ENCODE measurements at regions not wholly inside any gene's neighbourhood (a gene's known extent, or its start where the extent isn't known, plus 50 kb on each side); places are given as distances from the start of the nearest gene placed in this dataset.

- TF ChIP-seq CTCF (IDR thresholded peaks at IDR 0.05) (no peak), POLR2A (IDR thresholded peaks at IDR 0.05) (no peak), EP300 (IDR thresholded peaks at IDR 0.05) (no peak)
Observed at GRCh38 chr6:145091586-145092142, 643.7 kb downstream of the EPM2A start.

All from gastroesophageal sphincter (tissue), 3 donors.